Mucosa of rectum (tissue), 2 donors: ENCODE measurements at regions not wholly inside any gene's neighbourhood (a gene's known extent, or its start where the extent isn't known, plus 50 kb on each side); places are given as distances from the start of the nearest gene placed in this dataset.

Experiments
- H3K27ac ChIP-seq, 2 donors: one replicate each; pipeline ENCODE4 v1.7.0; 2013; ENCODE audit warnings: inconsistent platforms in 2 of 2, low read depth in 2 of 2, low read length in 2 of 2
- H3K27me3 ChIP-seq, 2 donors: one replicate each; pipeline ENCODE4 v1.7.0; 2013; ENCODE audit warnings: low read length in 2 of 2; ENCODE audit not compliant: control insufficient read depth in 2 of 2, insufficient read depth in 2 of 2
- H3K36me3 ChIP-seq, 2 donors: one replicate each; pipeline ENCODE4 v1.7.0; 2013; ENCODE audit warnings: low read length in 2 of 2; ENCODE audit not compliant: control insufficient read depth in 2 of 2, insufficient read depth in 2 of 2
- H3K4me1 ChIP-seq, 2 donors: one replicate each; pipeline ENCODE4 v1.7.0; 2013; ENCODE audit warnings: low read length in 2 of 2, mild to moderate bottlenecking in 1 of 2; ENCODE audit not compliant: control insufficient read depth in 2 of 2, insufficient read depth in 2 of 2
- H3K4me3 ChIP-seq, 2 donors: one replicate each; pipeline ENCODE4 v1.7.0; 2013; ENCODE audit warnings: low read length in 2 of 2
- H3K9ac ChIP-seq, 2 donors: one replicate each; pipeline ENCODE4 v1.7.0; 2013; ENCODE audit warnings: low read length in 2 of 2, low read depth in 1 of 2, mild to moderate bottlenecking in 1 of 2
- H3K9me3 ChIP-seq, 2 donors: one replicate each; pipeline ENCODE4 v1.7.0; 2013; ENCODE audit warnings: low read length in 2 of 2; ENCODE audit not compliant: control insufficient read depth in 2 of 2
- donor health status: healthy.
- donor health status: Normal muscosa, but diverticular disease.

- H3K27me3 ChIP-seq: no peaks in the 10 kb centered on the region
Measured at GRCh38 chr12:45585522-45586230, 143.8 kb upstream of the ARID2 start.

GRCh38 chr12:45586486-45586885, 143.0 kb upstream of the ARID2 start:
- H3K4me3 ChIP-seq: no peak overlapping the region
- H3K27me3 ChIP-seq: no peaks in the 10 kb centered on the region

More at GRCh38 chr12:45585522-45586230, 143.8 kb upstream of the ARID2 start:
- H3K4me3 ChIP-seq: no peak overlapping the region
- no peak overlapping the region for H3K9ac ChIP-seq
- H3K9me3 ChIP-seq: no peaks in the 10 kb centered on the region
- H3K27ac ChIP-seq: no peak overlapping the region
- no peaks in the 10 kb centered on the region for H3K36me3 ChIP-seq
- peaks cover 6 to 19% of the 10 kb centered on the region in 2 donors for H3K4me1 ChIP-seq

DNA sequence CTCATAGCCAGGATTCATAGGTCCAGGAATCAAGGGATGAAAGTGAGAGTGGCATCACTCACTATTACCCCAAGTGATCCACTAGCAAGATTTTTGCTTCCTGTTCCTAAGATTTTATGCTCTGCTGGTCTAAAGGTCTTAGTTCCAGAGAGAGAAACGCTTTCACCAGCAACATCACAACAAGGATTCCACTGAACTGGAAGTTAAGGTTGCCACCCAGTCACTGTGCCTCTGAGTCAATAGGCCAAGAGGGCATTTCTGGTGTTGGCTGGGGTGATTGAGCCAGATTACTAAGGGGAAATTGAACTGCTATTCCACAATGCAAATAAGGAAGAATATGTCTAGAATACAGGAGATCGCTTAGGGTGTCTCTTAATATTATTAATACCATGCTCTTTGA, 142.5 kb upstream of the ARID2 start:
- H3K27ac ChIP-seq: peak overlapping the region; percentile 77 to 88

More at GRCh38 chr12:45586486-45586885, 143.0 kb upstream of the ARID2 start:
- Histone ChIP-seq H3K9me3 (no peaks in the 10 kb centered on the region), H3K36me3 (no peaks in the 10 kb centered on the region), H3K27ac (peak overlapping the region; percentile 77 to 88), H3K4me1 (peaks cover 6 to 20% of the 10 kb centered on the region in 2 donors), H3K9ac (no peak overlapping the region)

DNA sequence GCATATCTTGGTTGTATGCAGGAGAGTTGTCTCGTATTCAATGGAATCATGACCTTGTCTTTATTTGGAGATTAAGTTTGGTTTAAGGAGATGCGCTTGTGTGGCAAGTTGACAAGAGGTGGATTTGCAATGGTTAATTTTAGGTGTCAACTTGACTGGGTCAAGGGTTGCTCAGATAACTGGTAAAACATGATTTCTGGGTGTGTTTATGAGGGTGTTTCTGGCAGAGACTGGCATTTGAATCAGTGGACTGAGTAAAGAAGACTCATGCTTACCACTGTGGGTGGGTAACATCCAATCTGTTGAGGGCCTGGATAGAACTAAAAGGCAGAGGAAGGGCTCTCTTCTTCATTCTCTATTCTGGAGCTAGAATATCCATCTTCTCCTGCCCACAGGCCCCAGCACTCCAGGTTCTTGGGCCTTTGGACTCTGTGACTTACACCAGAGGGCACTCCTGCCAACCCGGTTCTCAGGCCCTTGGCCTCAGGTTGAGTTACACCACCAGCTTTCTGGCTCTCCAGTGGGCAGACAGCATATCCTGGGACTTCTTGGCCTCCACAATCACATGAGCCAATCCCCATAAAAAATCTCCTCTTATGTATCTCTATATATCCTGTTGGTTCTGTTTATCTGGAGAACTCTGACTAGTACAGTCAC, 141.5 kb upstream of the ARID2 start:
- H3K9me3 ChIP-seq: no peaks in the 10 kb centered on the region
- H3K27me3 ChIP-seq: peaks cover 0 to 2% of the 10 kb centered on the region in 2 donors
- peak overlapping the region; percentile 80 to 88 for H3K27ac ChIP-seq
- peak overlapping the region; percentile 22 to 50 for H3K4me3 ChIP-seq
- no peaks in the 10 kb centered on the region for H3K36me3 ChIP-seq
- H3K9ac ChIP-seq: no peak overlapping the region
- peaks cover 11 to 22% of the 10 kb centered on the region in 2 donors for H3K4me1 ChIP-seq

More for the DNA sequence above, 142.5 kb upstream of the ARID2 start:
- Histone ChIP-seq H3K27me3 (peaks cover 0 to 2% of the 10 kb centered on the region in 2 donors), H3K9me3 (no peaks in the 10 kb centered on the region), H3K4me1 (peaks cover 11 to 22% of the 10 kb centered on the region in 2 donors), H3K9ac (no peak overlapping the region), H3K36me3 (no peaks in the 10 kb centered on the region), H3K4me3 (peak overlapping the region in 1 of 2 donors; percentile 50)

DNA sequence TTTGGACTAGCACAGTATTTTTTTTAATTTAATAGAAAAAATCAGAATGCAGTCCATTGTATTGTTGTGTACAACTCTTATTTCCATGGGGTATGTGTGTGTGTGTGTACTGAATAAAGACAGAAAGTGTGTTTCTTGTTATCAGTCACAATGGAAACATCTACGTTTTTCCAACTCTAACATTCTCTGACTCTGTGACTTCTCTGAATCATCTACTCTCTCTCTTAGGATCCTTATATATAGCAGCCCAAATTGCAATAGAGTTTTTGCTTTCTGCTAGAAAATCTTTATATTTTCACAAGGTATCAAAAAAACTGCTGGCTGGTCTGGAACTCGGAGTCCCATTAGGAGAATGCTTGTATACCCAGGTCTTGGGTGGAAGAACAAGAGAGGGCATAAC, 138.9 kb upstream of the ARID2 start:
- no peaks in the 10 kb centered on the region for H3K9me3 ChIP-seq
- H3K4me1 ChIP-seq: peaks cover 11 to 22% of the 10 kb centered on the region in 2 donors
- no peaks in the 10 kb centered on the region for H3K36me3 ChIP-seq
- no peak overlapping the region for H3K4me3 ChIP-seq
- peaks cover 0 to 2% of the 10 kb centered on the region in 2 donors for H3K27me3 ChIP-seq
- no peak overlapping the region for H3K9ac ChIP-seq
- no peak overlapping the region for H3K27ac ChIP-seq

DNA sequence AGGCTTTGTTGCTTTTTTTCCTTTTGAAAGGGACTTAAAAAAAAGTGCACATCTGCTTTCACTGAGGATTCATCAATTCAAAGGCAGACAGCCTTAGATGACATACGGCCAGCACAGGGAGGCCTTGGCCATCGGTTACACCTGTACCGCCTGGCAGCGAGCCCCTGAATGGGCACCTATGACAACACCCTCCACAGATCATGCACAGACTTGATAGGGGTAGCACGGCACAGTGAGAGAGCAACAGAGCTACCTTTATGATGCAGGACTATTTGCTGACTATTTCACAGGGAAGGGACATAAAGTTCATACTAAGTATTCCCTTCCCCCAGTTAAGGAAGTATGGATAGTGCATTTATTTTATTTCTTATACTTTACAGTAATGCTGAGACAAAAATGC, 137.9 kb upstream of the ARID2 start:
- peaks cover 11 to 22% of the 10 kb centered on the region in 2 donors for H3K4me1 ChIP-seq
- H3K27ac ChIP-seq: peak overlapping the region in 1 of 2 donors; percentile 25
- no peaks in the 10 kb centered on the region for H3K36me3 ChIP-seq
- peaks cover 0 to 2% of the 10 kb centered on the region in 2 donors for H3K27me3 ChIP-seq
- H3K9ac ChIP-seq: no peak overlapping the region
- peak overlapping the region in 1 of 2 donors; percentile 6 for H3K4me3 ChIP-seq
- H3K9me3 ChIP-seq: no peaks in the 10 kb centered on the region

- peaks cover 0 to 2% of the 10 kb centered on the region in 2 donors for H3K27me3 ChIP-seq
- H3K4me1 ChIP-seq: peaks cover 3 to 5% of the 10 kb centered on the region in 2 donors
- no peak overlapping the region for H3K4me3 ChIP-seq
- H3K9ac ChIP-seq: no peak overlapping the region
- no peaks in the 10 kb centered on the region for H3K36me3 ChIP-seq
- no peak overlapping the region for H3K27ac ChIP-seq
- H3K9me3 ChIP-seq: no peaks in the 10 kb centered on the region
Measured at GRCh38 chr12:45596366-45596765, 133.1 kb upstream of the ARID2 start.

GRCh38 chr12:45598336-45598735, 131.2 kb upstream of the ARID2 start:
- Histone ChIP-seq H3K9ac (no peak overlapping the region), H3K9me3 (no peaks in the 10 kb centered on the region), H3K4me3 (no peak overlapping the region), H3K27ac (no peak overlapping the region), H3K36me3 (no peaks in the 10 kb centered on the region), H3K27me3 (no peaks in the 10 kb centered on the region), H3K4me1 (no peaks in the 10 kb centered on the region)

- H3K36me3 ChIP-seq: no peaks in the 10 kb centered on the region
- H3K9me3 ChIP-seq: no peaks in the 10 kb centered on the region
- no peak overlapping the region for H3K27ac ChIP-seq
- no peaks in the 10 kb centered on the region for H3K4me1 ChIP-seq
- no peak overlapping the region for H3K9ac ChIP-seq
- H3K4me3 ChIP-seq: no peak overlapping the region
- no peaks in the 10 kb centered on the region for H3K27me3 ChIP-seq
Measured at GRCh38 chr12:45598761-45599160, 130.7 kb upstream of the ARID2 start.

DNA sequence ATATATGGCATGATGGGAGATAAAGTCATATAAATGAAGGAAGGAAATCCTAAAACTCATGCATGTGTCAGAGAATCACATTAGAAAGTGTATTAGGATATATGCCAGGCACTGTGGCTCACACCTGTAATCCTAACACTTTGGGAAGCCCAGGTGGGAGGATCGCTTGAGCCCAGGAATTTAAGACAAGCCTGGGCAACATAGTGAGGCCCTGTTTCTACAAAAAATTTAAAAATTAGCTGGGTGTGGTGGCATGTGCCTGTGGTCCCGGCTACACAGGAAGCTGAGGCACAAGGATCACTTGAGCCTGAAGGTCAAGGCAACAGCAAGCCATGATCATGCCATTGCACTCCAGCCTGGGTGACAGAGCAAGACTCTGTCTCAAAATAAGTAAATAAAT, 130.3 kb upstream of the ARID2 start:
- Histone ChIP-seq H3K27me3 (no peaks in the 10 kb centered on the region), H3K9ac (no peak overlapping the region), H3K27ac (no peak overlapping the region), H3K36me3 (no peaks in the 10 kb centered on the region), H3K4me1 (no peaks in the 10 kb centered on the region), H3K4me3 (no peak overlapping the region), H3K9me3 (no peaks in the 10 kb centered on the region)
